Panc1 (cell line): ENCODE measurements at regions not wholly inside any gene's neighbourhood (a gene's known extent, or its start where the extent isn't known, plus 50 kb on each side); places are given as distances from the start of the nearest gene placed in this dataset.

Experiments used
- ATAC-seq: fragments of 200-7000 bp; cut with Tn5 transposase; 2 replicates; pipeline ENCODE4 v1.9.1; 2020; ENCODE audit warnings: mild to moderate bottlenecking, moderate library complexity
- BruUV-seq: library from RNA; stranded (reverse); fragments of 400-500 nt; replicated peaks from 2 replicates; lab custom pipeline; 2021; lab: Mats Ljungman, UMichigan
- CTCF ChIA-PET: fragments of 300-600 bp; sonication (Branson Sonifier 250); formaldehyde crosslinking; loops from one replicate; lab custom pipeline; 2022; ENCODE audit warnings: antibody characterized with exemption; lab: Charles Lee
- POLR2A ChIA-PET: fragments of 300-600 bp; sonication (Branson Sonifier 250); formaldehyde crosslinking; loops from one replicate; lab custom pipeline; 2022; ENCODE audit warnings: antibody characterized with exemption; lab: Charles Lee
- DNase-seq: peaks from one replicate; pipeline ENCODE4 v3.0.0-alpha.2; 2010; ENCODE audit warnings: low read depth, low spot score
- H3K27ac ChIP-seq: 2 replicates; pipeline ENCODE4 v1.5.1; 2011; ENCODE audit warnings: mild to moderate bottlenecking, low read length, inconsistent platforms
- H3K27me3 ChIP-seq: fragments of 200-500 bp; sonication (Bioruptor generic); 2 replicates; pipeline ENCODE4 v1.6.0; 2014; ENCODE audit warnings: low read length, inconsistent platforms; ENCODE audit not compliant: control insufficient read depth, insufficient read depth
- H3K36me3 ChIP-seq: fragments of 200-500 bp; sonication (Bioruptor generic); 2 replicates; pipeline ENCODE4 v1.5.1; 2014; ENCODE audit warnings: inconsistent platforms, mild to moderate bottlenecking, low read length, moderate library complexity; ENCODE audit not compliant: control insufficient read depth, insufficient read depth
- H3K4me1 ChIP-seq: 2 replicates; pipeline ENCODE4 v1.5.1; 2011; ENCODE audit warnings: inconsistent platforms, mild to moderate bottlenecking, low read length, moderate library complexity; ENCODE audit not compliant: control insufficient read depth, insufficient read depth
- H3K4me3 ChIP-seq, 2 experiments: 2 replicates each; pipeline ENCODE4 v1.5.1; 2011 to 2012; ENCODE audit warnings: low read depth in 2 of 2, low read length in 2 of 2, mild to moderate bottlenecking in 2 of 2, inconsistent platforms in 1 of 2, moderate library complexity in 1 of 2
- H3K9me3 ChIP-seq: fragments of 200-500 bp; sonication (Bioruptor generic); 2 replicates; pipeline ENCODE4 v1.5.1; 2014; ENCODE audit warnings: low read depth, mild to moderate bottlenecking, inconsistent platforms, low read length, moderate library complexity; ENCODE audit not compliant: control insufficient read depth, insufficient read depth
- CTCF ChIP-seq: fragments of 450-650 bp; IDR thresholded peaks from 2 replicates; pipeline ENCODE4 v1.5.1; 2017; ENCODE audit warnings: mild to moderate bottlenecking
- POLR2AphosphoS5 ChIP-seq: IDR thresholded peaks from 2 replicates; pipeline ENCODE4 v1.6.1; 2012; ENCODE audit warnings: mild to moderate bottlenecking, low read depth, low read length, moderate library complexity
- REST ChIP-seq, 2 experiments: IDR thresholded peaks; 2 replicates each; pipeline ENCODE4 v1.6.1; 2011 to 2012; ENCODE audit warnings: low read depth in 2 of 2, control low read depth in 1 of 2, low read length in 1 of 2, mild to moderate bottlenecking in 1 of 2, moderate library complexity in 1 of 2; ENCODE audit not compliant: insufficient read depth in 1 of 2
- SIN3A ChIP-seq: IDR thresholded peaks from 2 replicates; pipeline ENCODE4 v1.6.1; 2012; ENCODE audit warnings: low read depth, mild to moderate bottlenecking, low read length, moderate library complexity, borderline replicate concordance; ENCODE audit not compliant: insufficient read depth
- TCF7L2 ChIP-seq: IDR thresholded peaks from 2 replicates; pipeline ENCODE4 v1.6.1; 2011; ENCODE audit warnings: mild to moderate bottlenecking, low read depth, low read length, inconsistent platforms
- in situ Hi-C: cut with HindIII; loops from 2 replicates; pipeline ENCODE4 v1.10.0; 2016; ENCODE audit warnings: low sequenced_read_pairs, low pct_unique_long_range_greater_than_20kb
- intact Hi-C: fragments of 100-400 bp; cut with micrococcal nuclease; formaldehyde crosslinking; loops from one replicate; pipeline ENCODE4 v1.10.0; 2022; ENCODE audit not compliant: unreplicated experiment

DNA sequence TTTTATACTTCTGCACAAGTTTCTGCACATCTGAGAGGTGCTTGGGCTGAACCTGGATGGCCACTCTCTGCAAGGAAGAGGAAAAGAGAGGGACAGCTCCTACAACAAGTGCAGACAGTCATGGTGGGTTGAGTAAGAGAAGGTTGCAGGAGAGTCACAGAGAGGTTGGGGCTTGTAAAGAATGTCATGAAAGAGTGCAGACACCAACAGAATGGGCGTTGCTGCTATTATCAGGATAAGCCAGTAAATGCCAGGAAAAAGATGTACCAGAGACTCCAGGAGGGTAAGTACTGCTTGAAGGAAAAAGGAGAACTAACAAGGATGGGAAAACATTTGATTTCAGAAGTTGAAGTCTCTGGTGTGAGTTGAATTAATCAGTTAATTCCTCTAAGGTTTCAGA lies 77.8 kb upstream of the NRP1 start:
- no peak overlapping the region for H3K4me3 ChIP-seq
- in situ Hi-C loops (no loop called here), intact Hi-C loops (no loop called here)
- TF ChIP-seq CTCF (no peak), POLR2AphosphoS5 (no peak), REST (IDR thresholded peaks at IDR 0.05; ENCODE audit: insufficient read depth in 1 of 2, low read depth in 2 of 2, low read length in 1 of 2) (no peak), TCF7L2 (no peak), SIN3A (no peak)
- BruUV-seq, result no TSS peak
- no peaks in the 10 kb centered on the region for H3K9me3 ChIP-seq
- H3K4me1 ChIP-seq, result no peaks in the 10 kb centered on the region
- H3K27ac ChIP-seq, result no peak overlapping the region
- CTCF ChIA-PET, result no interaction called here
- no peaks in the 10 kb centered on the region for H3K27me3 ChIP-seq
- no peaks in the 10 kb centered on the region for H3K36me3 ChIP-seq
- POLR2A ChIA-PET, result no interaction called here
- DNase-seq (no peak), ATAC-seq (no peak)

DNA sequence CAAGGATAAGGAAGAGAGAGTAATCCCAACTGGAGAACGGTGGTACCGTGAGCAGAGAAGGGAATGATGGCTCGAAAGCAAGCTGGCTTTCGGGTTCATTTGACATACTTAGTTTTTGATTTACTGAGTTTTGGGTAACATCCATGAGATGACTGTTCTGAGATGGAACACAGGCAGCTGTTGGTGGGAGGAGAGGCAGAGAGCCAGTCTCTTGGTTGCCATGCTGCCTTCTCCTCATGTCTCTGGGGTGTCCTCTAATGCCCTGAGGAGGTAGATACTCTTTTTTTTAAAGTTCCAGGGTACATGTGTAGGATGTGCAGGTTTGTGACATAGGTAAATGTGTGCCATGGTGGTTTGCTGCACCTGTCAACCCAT lies 76.4 kb upstream of the NRP1 start:
- Histone ChIP-seq H3K4me3 (no peak overlapping the region), H3K27ac (no peak overlapping the region), H3K4me1 (no peaks in the 10 kb centered on the region), H3K36me3 (no peaks in the 10 kb centered on the region), H3K9me3 (no peaks in the 10 kb centered on the region), H3K27me3 (no peaks in the 10 kb centered on the region)
- TF ChIP-seq REST (IDR thresholded peaks at IDR 0.05; ENCODE audit: insufficient read depth in 1 of 2, low read depth in 2 of 2, low read length in 1 of 2) (no peak), TCF7L2 (no peak), CTCF (no peak), SIN3A (no peak), POLR2AphosphoS5 (no peak)
- CTCF ChIA-PET, result no interaction called here
- in situ Hi-C loops, result no loop called here
- no peak for DNase-seq
- ATAC-seq, result no peak
- no TSS peak for BruUV-seq
- POLR2A ChIA-PET, result interaction anchor here (0.7 kb wide), 1 partner anchor 277 kb away, joined by 3 read pairs; no protein-coding TSS in a partner anchor
- intact Hi-C loops, result no loop called here
